22Rv1 (cell line): ENCODE measurements at regions not wholly inside any gene's neighbourhood (a gene's known extent, or its start where the extent isn't known, plus 50 kb on each side); places are given as distances from the start of the nearest gene placed in this dataset.
A peak's percentile ranks its signal among the peaks of the same experiment; 100 is the strongest.

Source experiments
- H3K27ac ChIP-seq: fragments of 450-650 bp; 2 replicates; pipeline ENCODE4 v1.5.1; 2017
- CTCF ChIP-seq: fragments of 450-650 bp; IDR thresholded peaks from 2 replicates; pipeline ENCODE4 v1.5.1; 2017; ENCODE audit warnings: mild to moderate bottlenecking
- ZFX ChIP-seq: fragments of 450-650 bp; IDR thresholded peaks from 2 replicates; pipeline ENCODE4 v1.6.1; 2017; ENCODE audit warnings: antibody characterized with exemption, borderline replicate concordance

- no peak overlapping the region for H3K27ac ChIP-seq
- no peak for TF ChIP-seq CTCF
- no peak for TF ChIP-seq ZFX
Measured at GRCh38 chr7:16084875-16085274, 336.5 kb downstream of the CRPPA start.

- no peak overlapping the region for H3K27ac ChIP-seq
Measured at GRCh38 chr7:16084370-16084769, 337.0 kb downstream of the CRPPA start.

GRCh38 chr7:16083931-16084330 lies 337.4 kb downstream of the CRPPA start:
- TF ChIP-seq CTCF: no peak
- no peak for TF ChIP-seq ZFX

More at GRCh38 chr7:16084370-16084769, 337.0 kb downstream of the CRPPA start:
- TF ChIP-seq ZFX (no peak), CTCF (no peak)

GRCh38 chr7:16080131-16080530 lies 341.2 kb downstream of the CRPPA start:
- no peak for TF ChIP-seq ZFX
- TF ChIP-seq CTCF: no peak
- H3K27ac ChIP-seq: no peak overlapping the region

More at GRCh38 chr7:16083931-16084330, 337.4 kb downstream of the CRPPA start:
- H3K27ac ChIP-seq: no peak overlapping the region

GRCh38 chr7:16079723-16080122 lies 341.6 kb downstream of the CRPPA start:
- H3K27ac ChIP-seq: no peak overlapping the region
- TF ChIP-seq ZFX: no peak
- no peak for TF ChIP-seq CTCF

GRCh38 chr7:16078076-16078952 lies 343.0 kb downstream of the CRPPA start:
- H3K27ac ChIP-seq: peak overlapping the region; percentile 35
- peak; percentile 88 for TF ChIP-seq CTCF
- TF ChIP-seq ZFX: no peak

GRCh38 chr7:16071246-16071857 lies 350.0 kb downstream of the CRPPA start:
- H3K27ac ChIP-seq: no peak overlapping the region
- TF ChIP-seq ZFX (no peak), CTCF (peak; percentile 87)
